ENCODE measurements at regions not wholly inside any gene's neighbourhood (a gene's known extent, or its start where the extent isn't known, plus 50 kb on each side); places are given as distances from the start of the nearest gene placed in this dataset.

GRCh38 chr9:91159664-91160121, 202.0 kb downstream of the AUH start:
- no peak for TF ChIP-seq POLR2AphosphoS5 (IDR thresholded peaks at IDR 0.05; ENCODE audit: low read depth, low read length)
- TF ChIP-seq POLR2A (IDR thresholded peaks at IDR 0.05; ENCODE audit: low read depth, low read length), result no peak
- no peak for TF ChIP-seq TAF1 (IDR thresholded peaks at IDR 0.05; ENCODE audit: borderline replicate concordance, low read depth, low read length)
